Stomach (tissue), 4 donors: ENCODE measurements at regions not wholly inside any gene's neighbourhood (a gene's known extent, or its start where the extent isn't known, plus 50 kb on each side); places are given as distances from the start of the nearest gene placed in this dataset.

Experiments
- CTCF ChIP-seq, 7 experiments: fragments of 450-650 bp in 4 of 7; fragments of 200-600 bp in 3 of 7; sonication (generic) in 3 of 7; IDR thresholded peaks; one replicate each; pipeline ENCODE4 v1.5.1; 2016 to 2019; ENCODE audit warnings: antibody characterized with exemption in 7 of 7, control low read depth in 2 of 7, mild to moderate bottlenecking in 1 of 7
- EP300 ChIP-seq: sonication (generic); formaldehyde crosslinking; IDR thresholded peaks from one replicate; pipeline ENCODE4 v1.6.1; 2017; ENCODE audit warnings: antibody characterized with exemption
- POLR2A ChIP-seq, 4 donors: fragments of 450-650 bp; IDR thresholded peaks; one replicate each; pipeline ENCODE4 v1.6.1; 2016; ENCODE audit warnings: antibody characterized with exemption in 4 of 4, control low read depth in 2 of 4, mild to moderate bottlenecking in 1 of 4, moderate library complexity in 1 of 4
- POLR2AphosphoS5 ChIP-seq, 3 donors: sonication (generic); formaldehyde crosslinking; IDR thresholded peaks; one replicate each; pipeline ENCODE4 v1.6.1; 2016; ENCODE audit warnings: antibody characterized with exemption in 3 of 3

- TF ChIP-seq CTCF (IDR thresholded peaks at IDR 0.05) (no peak), POLR2AphosphoS5 (IDR thresholded peaks at IDR 0.05) (no peak), POLR2A (IDR thresholded peaks at IDR 0.05) (no peak), EP300 (no peak)
Measured at GRCh38 chr10:71077796-71078453, 134.4 kb upstream of the UNC5B start.
